Spleen (tissue), 11 donors: ENCODE measurements at regions not wholly inside any gene's neighbourhood (a gene's known extent, or its start where the extent isn't known, plus 50 kb on each side); places are given as distances from the start of the nearest gene placed in this dataset.

Experiments
- DNase-seq: peaks from one replicate; pipeline ENCODE4 v3.0.0-alpha.2; 2020
- H3K27ac ChIP-seq, 8 donors: fragments of 200-600 bp; sonication (generic) in 7 of 8; 1 replicate in 4 of 8; 2 replicates in 4 of 8; pipeline versions ENCODE4 v1.5.0 to v1.8.0; 2016 to 2021; ENCODE audit warnings: inconsistent platforms in 4 of 8, mild to moderate bottlenecking in 4 of 8, moderate library complexity in 1 of 8
- H3K27me3 ChIP-seq, 7 donors: fragments of 200-600 bp; sonication (generic) in 6 of 7; replicated peaks in 1 of 7; 1 replicate in 4 of 7; 2 replicates in 3 of 7; pipeline versions ENCODE4 v1.5.0 to v1.8.0; 2016 to 2021; ENCODE audit warnings: inconsistent platforms in 3 of 7, mild to moderate bottlenecking in 1 of 7
- H3K36me3 ChIP-seq, 6 donors: fragments of 200-600 bp; sonication (generic) in 5 of 6; 1 replicate in 4 of 6; 2 replicates in 2 of 6; pipeline versions ENCODE4 v1.5.0 to v1.8.0; 2016 to 2021; ENCODE audit warnings: inconsistent platforms in 2 of 6
- H3K4me1 ChIP-seq, 6 donors: fragments of 200-600 bp; sonication (generic) in 5 of 6; 1 replicate in 3 of 6; 2 replicates in 3 of 6; pipeline versions ENCODE4 v1.5.0 to v1.8.0; 2016 to 2021; ENCODE audit warnings: inconsistent platforms in 3 of 6
- H3K4me3 ChIP-seq, 8 donors: fragments of 200-600 bp; sonication (generic) in 7 of 8; 1 replicate in 4 of 8; 2 replicates in 4 of 8; pipeline versions ENCODE4 v1.5.0 to v1.8.0; 2016 to 2021; ENCODE audit warnings: inconsistent platforms in 4 of 8, mild to moderate bottlenecking in 4 of 8, moderate library complexity in 2 of 8
- H3K9me3 ChIP-seq, 8 donors: fragments of 200-600 bp; sonication (generic) in 7 of 8; 1 replicate in 4 of 8; 2 replicates in 4 of 8; pipeline versions ENCODE4 v1.5.0 to v1.8.0; 2016 to 2021; ENCODE audit warnings: inconsistent platforms in 4 of 8
- POLR2A ChIP-seq, 3 donors: fragments of 450-650 bp; IDR thresholded peaks; one replicate each; pipeline ENCODE4 v1.5.1; 2017; ENCODE audit warnings: antibody characterized with exemption in 3 of 3, mild to moderate bottlenecking in 1 of 3
- POLR2AphosphoS5 ChIP-seq, 3 donors: sonication (generic); formaldehyde crosslinking; IDR thresholded peaks; one replicate each; pipeline ENCODE4 v1.5.1; 2017; ENCODE audit warnings: antibody characterized with exemption in 3 of 3
- WGBS, 5 donors: extraction: QIAGEN DNeasy Blood & Tissue Kit in 3 of 5; methylation state at CpG; one replicate each; pipeline versions ENCODE4 v1.1.5 to v1.1.7; 2013 to 2018; 5-methylcytosine and 5-hydroxymethylcytosine counted together
- intact Hi-C: fragments of 100-400 bp; cut with DNase I; formaldehyde crosslinking; loops from one replicate; pipeline ENCODE4 v1.15.0; 2023; ENCODE audit warnings: low total_unique reads
- TF ChIP-seq, protein P1 (sequence below), 11 experiments: fragments of 200-600 bp in 7 of 11; fragments of 450-650 bp in 4 of 11; sonication (generic) in 4 of 11; IDR thresholded peaks in 8 of 11; conservative IDR thresholded peaks in 3 of 11; 1 replicate in 7 of 11; 2 replicates in 4 of 11; pipeline versions ENCODE4 v1.4.0 to v1.8.0; 2016 to 2021; ENCODE audit warnings: antibody characterized with exemption in 11 of 11, inconsistent platforms in 4 of 11, mild to moderate bottlenecking in 1 of 11
- donor health status: healthy with polysubstance abuse.
- donor health status: DM: no; HTN: no; CAD: no; lungs with moderate emphysema.
- donor health status: DM: no; HTN: no; CAD: no.
- donor health status: Bipolar disorder and iron deficiency.
- donor health status: healthy.
- donor health status: DM: no; HTN: no; CAD: no.
- donor health status: DM: yes; HTN: yes; CAD: no.

DNA sequence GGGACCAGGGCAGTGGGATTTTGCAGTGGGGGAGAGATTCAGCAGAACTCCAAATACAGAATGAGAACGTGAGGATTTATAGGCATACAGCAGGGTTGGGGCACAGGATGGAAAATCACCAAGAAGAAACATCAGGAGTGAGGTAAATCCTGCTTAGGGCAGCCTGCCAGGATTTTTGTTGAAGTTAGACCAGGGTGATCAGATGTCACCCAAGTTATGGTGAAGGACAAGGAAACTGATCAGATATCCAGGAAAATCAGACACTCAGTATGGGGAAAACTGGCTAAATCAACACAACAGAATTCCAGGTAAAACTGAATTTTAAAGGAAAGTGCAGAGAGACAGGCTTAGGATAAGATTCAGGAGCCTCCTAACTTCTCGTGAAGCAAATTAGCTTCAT is 682.4 kb downstream of the TMEM121 start:
- Histone ChIP-seq H3K27me3 (peaks cover 0 to 22% (median 0%) of the 10 kb centered on the region in 7 donors), H3K27ac (no peak overlapping the region), H3K4me1 (no peaks in the 10 kb centered on the region), H3K9me3 (no peaks in the 10 kb centered on the region), H3K4me3 (no peak overlapping the region), H3K36me3 (no peaks in the 10 kb centered on the region)
- TF ChIP-seq, protein P1, sequence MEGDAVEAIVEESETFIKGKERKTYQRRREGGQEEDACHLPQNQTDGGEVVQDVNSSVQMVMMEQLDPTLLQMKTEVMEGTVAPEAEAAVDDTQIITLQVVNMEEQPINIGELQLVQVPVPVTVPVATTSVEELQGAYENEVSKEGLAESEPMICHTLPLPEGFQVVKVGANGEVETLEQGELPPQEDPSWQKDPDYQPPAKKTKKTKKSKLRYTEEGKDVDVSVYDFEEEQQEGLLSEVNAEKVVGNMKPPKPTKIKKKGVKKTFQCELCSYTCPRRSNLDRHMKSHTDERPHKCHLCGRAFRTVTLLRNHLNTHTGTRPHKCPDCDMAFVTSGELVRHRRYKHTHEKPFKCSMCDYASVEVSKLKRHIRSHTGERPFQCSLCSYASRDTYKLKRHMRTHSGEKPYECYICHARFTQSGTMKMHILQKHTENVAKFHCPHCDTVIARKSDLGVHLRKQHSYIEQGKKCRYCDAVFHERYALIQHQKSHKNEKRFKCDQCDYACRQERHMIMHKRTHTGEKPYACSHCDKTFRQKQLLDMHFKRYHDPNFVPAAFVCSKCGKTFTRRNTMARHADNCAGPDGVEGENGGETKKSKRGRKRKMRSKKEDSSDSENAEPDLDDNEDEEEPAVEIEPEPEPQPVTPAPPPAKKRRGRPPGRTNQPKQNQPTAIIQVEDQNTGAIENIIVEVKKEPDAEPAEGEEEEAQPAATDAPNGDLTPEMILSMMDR (IDR thresholded peaks at IDR 0.05 in 8 of 11, conservative IDR thresholded peaks at IDR 0.05 in 3 of 11): no peak
- DNase-seq: no peak
- WGBS, 5 donors: 61 to 72% (median 70%) methylated on average over 2 of the region's 2 CpGs
- intact Hi-C loops: no loop called here

DNA sequence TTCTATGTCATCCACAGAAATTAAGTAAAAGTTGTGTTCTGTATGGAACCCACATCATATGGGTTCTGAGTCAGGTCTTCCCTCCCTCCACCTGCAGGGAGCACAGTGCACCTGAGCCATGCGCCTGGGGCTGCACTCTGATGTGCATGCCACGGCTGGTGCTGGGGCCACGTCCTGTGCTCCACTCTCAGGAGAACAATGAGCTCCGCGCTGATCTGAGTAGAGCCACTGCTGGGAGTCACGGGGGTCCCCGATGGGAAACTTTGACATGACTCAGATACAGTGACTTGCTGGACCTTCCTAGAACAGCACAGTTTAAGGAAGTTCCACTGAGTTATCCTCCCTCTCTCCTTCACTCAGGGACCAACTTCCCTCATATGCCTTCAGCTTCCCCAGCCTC is 683.4 kb downstream of the TMEM121 start:
- DNase-seq: no peak
- 59 to 76% (median 64%) methylated on average over 7 of the region's 7 CpGs for WGBS, 5 donors

GRCh38 chr14:106210650-106211049 is 684.3 kb downstream of the TMEM121 start:
- intact Hi-C loops: no loop called here
- Histone ChIP-seq H3K36me3 (no peaks in the 10 kb centered on the region), H3K4me1 (no peaks in the 10 kb centered on the region), H3K4me3 (no peak overlapping the region), H3K27me3 (peaks cover 0 to 14% (median 0%) of the 10 kb centered on the region in 7 donors), H3K9me3 (no peaks in the 10 kb centered on the region), H3K27ac (no peak overlapping the region)
- no peak for DNase-seq
- TF ChIP-seq, protein P1 (IDR thresholded peaks at IDR 0.05 in 8 of 11, conservative IDR thresholded peaks at IDR 0.05 in 3 of 11): no peak
- TF ChIP-seq POLR2AphosphoS5 (IDR thresholded peaks at IDR 0.05) (no peak), POLR2A (IDR thresholded peaks at IDR 0.05) (no peak)
- WGBS, 5 donors: 28 to 51% (median 43%) methylated on average over 6 to 7 of the region's 7 CpGs

More for the DNA sequence above, 683.4 kb downstream of the TMEM121 start:
- Histone ChIP-seq H3K9me3 (no peaks in the 10 kb centered on the region), H3K27ac (no peak overlapping the region), H3K4me1 (no peaks in the 10 kb centered on the region), H3K4me3 (no peak overlapping the region), H3K27me3 (peaks cover 0 to 14% (median 0%) of the 10 kb centered on the region in 7 donors), H3K36me3 (no peaks in the 10 kb centered on the region)
- TF ChIP-seq POLR2AphosphoS5 (IDR thresholded peaks at IDR 0.05) (no peak), POLR2A (IDR thresholded peaks at IDR 0.05) (no peak)
- TF ChIP-seq, protein P1 (IDR thresholded peaks at IDR 0.05 in 8 of 11, conservative IDR thresholded peaks at IDR 0.05 in 3 of 11): no peak
- intact Hi-C loops: no loop called here

DNA sequence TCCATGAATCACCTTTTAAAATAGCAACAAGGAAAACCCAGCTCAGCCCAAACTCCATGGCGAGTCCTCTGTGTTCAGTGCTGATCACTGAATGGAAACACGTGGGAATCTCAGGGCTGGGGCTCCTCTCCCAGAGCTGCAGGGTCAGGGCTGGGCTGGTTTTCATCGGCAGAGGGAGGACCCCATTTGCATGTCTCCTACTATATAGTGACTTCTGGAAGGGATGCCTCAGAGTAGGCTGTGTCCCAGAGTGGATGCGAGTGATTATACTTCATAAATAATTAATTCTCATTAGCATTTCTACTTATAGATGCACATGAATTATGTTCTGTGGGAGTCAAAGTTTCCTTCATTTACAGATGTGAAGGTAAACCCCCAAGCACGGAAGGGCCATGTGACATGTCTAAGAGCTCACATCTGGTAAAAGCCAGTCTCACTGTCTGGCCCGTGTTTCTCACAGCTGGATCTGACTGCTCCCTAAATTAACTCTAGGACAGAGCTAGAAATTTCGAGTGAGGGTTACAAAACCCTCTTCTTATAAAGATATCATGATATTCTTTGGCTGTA is 685.0 kb downstream of the TMEM121 start:
- 54 to 69% (median 64%) methylated on average over 7 of the region's 7 CpGs for WGBS, 5 donors
- H3K27ac ChIP-seq: no peak overlapping the region
- H3K27me3 ChIP-seq: peaks cover 0 to 14% (median 0%) of the 10 kb centered on the region in 7 donors
- DNase-seq: no peak
- no peaks in the 10 kb centered on the region for H3K9me3 ChIP-seq
- no peaks in the 10 kb centered on the region for H3K4me1 ChIP-seq
- no peaks in the 10 kb centered on the region for H3K36me3 ChIP-seq
- no peak for TF ChIP-seq POLR2A (IDR thresholded peaks at IDR 0.05)
- TF ChIP-seq POLR2AphosphoS5 (IDR thresholded peaks at IDR 0.05): no peak
- TF ChIP-seq, protein P1 (IDR thresholded peaks at IDR 0.05 in 8 of 11, conservative IDR thresholded peaks at IDR 0.05 in 3 of 11): no peak
- intact Hi-C loops: no loop called here
- no peak overlapping the region for H3K4me3 ChIP-seq
